ENCODE measurements at regions not wholly inside any gene's neighbourhood (a gene's known extent, or its start where the extent isn't known, plus 50 kb on each side); places are given as distances from the start of the nearest gene placed in this dataset.

DNA sequence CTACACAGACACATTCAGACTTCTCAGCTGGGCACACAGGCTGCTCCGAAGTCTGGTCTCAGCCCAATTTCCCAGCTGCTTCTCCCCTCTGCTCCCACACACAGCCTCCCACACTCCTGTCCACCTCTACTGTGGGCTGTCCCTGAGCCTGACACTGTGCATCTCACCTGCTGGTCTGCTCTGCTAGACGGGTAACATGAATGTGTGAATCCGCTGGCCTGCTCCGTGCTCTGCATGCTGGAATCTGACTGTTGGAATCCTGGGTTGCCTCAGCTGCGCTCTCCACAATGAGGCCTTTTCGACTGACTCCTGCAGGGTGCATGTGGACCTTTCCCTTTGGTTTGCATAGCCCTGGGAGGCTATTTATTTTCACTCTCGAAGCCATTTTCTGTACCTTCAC is 489.5 kb upstream of the B3GAT1 start:
- Histone ChIP-seq H3K23ac (ENCODE audit: insufficient read length, low read depth, low read length) (no peak overlapping the region), H4K8ac (replicated peaks; ENCODE audit: insufficient read length, low read depth, low read length) (no peak overlapping the region), H3K56ac (ENCODE audit: insufficient read length, low read depth, low read length) (no peak overlapping the region), H3K9ac (ENCODE audit: extremely low read depth, insufficient read length, low read length) (no peak overlapping the region), H3K27ac (ENCODE audit: insufficient read length, low read depth, low read length) (no peak overlapping the region), H3K9me3 (ENCODE audit: control insufficient read depth, low read depth, low read length) (no peaks in the 10 kb centered on the region), H3T11ph (ENCODE audit: low read length) (no peak overlapping the region), H3K14ac (ENCODE audit: insufficient read depth, low read length) (0 out of 2 replicates have a peak overlapping the region, but pooled peaks have one; percentile 63), H3K4me1 (ENCODE audit: insufficient read depth, low read length) (no peaks in the 10 kb centered on the region), H2BK120ac (ENCODE audit: low read depth, low read length, poor library complexity, severe bottlenecking) (no peak overlapping the region), H3K4ac (ENCODE audit: low read depth, low read length) (no peak overlapping the region), H4K5ac (ENCODE audit: insufficient read length, low read depth, low read length) (no peak overlapping the region), H2BK20ac (ENCODE audit: low read depth, low read length, poor library complexity, severe bottlenecking) (no peak overlapping the region), H2AFZ (ENCODE audit: low read length) (no peak overlapping the region), H2AK5ac (ENCODE audit: insufficient read length, low read length) (no peak overlapping the region), H2BK15ac (ENCODE audit: low read depth, low read length) (no peak overlapping the region), H3K18ac (ENCODE audit: insufficient read length, low read depth, low read length) (no peak overlapping the region), H4K20me1 (ENCODE audit: control insufficient read depth, insufficient read depth, insufficient read length) (no peaks in the 10 kb centered on the region), H3K27me3 (ENCODE audit: insufficient read depth, low read length) (no peaks in the 10 kb centered on the region; the same call in 1 of the 2 replicates), H3K79me1 (ENCODE audit: insufficient read depth, low read depth, low read length, poor library complexity, severe bottlenecking) (no peaks in the 10 kb centered on the region), H2BK5ac (ENCODE audit: insufficient read length, low read length) (no peak overlapping the region), H2BK12ac (ENCODE audit: insufficient read length, low read depth, low read length) (no peak overlapping the region), H3K79me2 (ENCODE audit: insufficient read depth, low read length) (no peaks in the 10 kb centered on the region), H4K91ac (ENCODE audit: insufficient read length, low read depth, low read length) (no peak overlapping the region), H3K23me2 (ENCODE audit: insufficient read length, low read depth, low read length, poor library complexity, severe bottlenecking) (no peaks in the 10 kb centered on the region), H3K4me2 (ENCODE audit: insufficient read depth, insufficient read length, low read length) (no peak overlapping the region)
- no CpG with 5 or more reads among the region's 7 CpGs for WGBS (ENCODE audit: extremely low coverage, insufficient read length, low lambda C conversion rate)
- peaks cover 14 to 18% of the 10 kb centered on the region in 2 experiments for H3K4me1 Mint-ChIP-seq
- no peaks in the 10 kb centered on the region for H3K36me3 Mint-ChIP-seq (ENCODE audit: insufficient read depth in 1 of 3, low read depth in 3 of 3)
- H3K9me3 Mint-ChIP-seq, result no peaks in the 10 kb centered on the region
- DNase-seq, result no peak
- no peak overlapping the region for H3K27ac Mint-ChIP-seq
- H3K27me3 Mint-ChIP-seq (ENCODE audit: low read depth), result peaks cover 4% of the 10 kb centered on the region
- H3K4me3 Mint-ChIP-seq, result no peak overlapping the region
- TF ChIP-seq, protein P1, sequence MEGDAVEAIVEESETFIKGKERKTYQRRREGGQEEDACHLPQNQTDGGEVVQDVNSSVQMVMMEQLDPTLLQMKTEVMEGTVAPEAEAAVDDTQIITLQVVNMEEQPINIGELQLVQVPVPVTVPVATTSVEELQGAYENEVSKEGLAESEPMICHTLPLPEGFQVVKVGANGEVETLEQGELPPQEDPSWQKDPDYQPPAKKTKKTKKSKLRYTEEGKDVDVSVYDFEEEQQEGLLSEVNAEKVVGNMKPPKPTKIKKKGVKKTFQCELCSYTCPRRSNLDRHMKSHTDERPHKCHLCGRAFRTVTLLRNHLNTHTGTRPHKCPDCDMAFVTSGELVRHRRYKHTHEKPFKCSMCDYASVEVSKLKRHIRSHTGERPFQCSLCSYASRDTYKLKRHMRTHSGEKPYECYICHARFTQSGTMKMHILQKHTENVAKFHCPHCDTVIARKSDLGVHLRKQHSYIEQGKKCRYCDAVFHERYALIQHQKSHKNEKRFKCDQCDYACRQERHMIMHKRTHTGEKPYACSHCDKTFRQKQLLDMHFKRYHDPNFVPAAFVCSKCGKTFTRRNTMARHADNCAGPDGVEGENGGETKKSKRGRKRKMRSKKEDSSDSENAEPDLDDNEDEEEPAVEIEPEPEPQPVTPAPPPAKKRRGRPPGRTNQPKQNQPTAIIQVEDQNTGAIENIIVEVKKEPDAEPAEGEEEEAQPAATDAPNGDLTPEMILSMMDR (conservative IDR thresholded peaks at IDR 0.05), result no peak
